Vagina (tissue), 2 donors: ENCODE measurements at regions not wholly inside any gene's neighbourhood (a gene's known extent, or its start where the extent isn't known, plus 50 kb on each side); places are given as distances from the start of the nearest gene placed in this dataset.

Experiments
- DNase-seq, 2 donors: peaks; one replicate each; pipeline ENCODE4 v3.0.0-alpha.2; 2017; ENCODE audit errors: extremely low spot score in 2 of 2
- H3K27ac ChIP-seq: fragments of 200-600 bp; sonication (generic); one replicate; pipeline ENCODE4 v1.5.1; 2019
- H3K27me3 ChIP-seq: fragments of 200-600 bp; sonication (generic); one replicate; pipeline ENCODE4 v1.5.1; 2019
- H3K36me3 ChIP-seq, 2 donors: fragments of 200-600 bp; sonication (generic); one replicate each; pipeline ENCODE4 v1.5.1; 2017 to 2019
- H3K4me1 ChIP-seq: fragments of 200-600 bp; sonication (generic); one replicate; pipeline ENCODE4 v1.5.1; 2019
- H3K4me3 ChIP-seq, 2 donors: fragments of 200-600 bp; sonication (generic); 1 replicate in 1 of 2; 2 replicates in 1 of 2; pipeline ENCODE4 v1.5.1; 2016 to 2019
- H3K9me3 ChIP-seq: fragments of 200-600 bp; sonication (generic); one replicate; pipeline ENCODE4 v1.5.1; 2019
- POLR2A ChIP-seq, 2 donors: fragments of 450-650 bp; IDR thresholded peaks; one replicate each; pipeline ENCODE4 v1.6.1; 2017; ENCODE audit warnings: antibody characterized with exemption in 2 of 2, mild to moderate bottlenecking in 2 of 2, moderate library complexity in 2 of 2
- POLR2AphosphoS5 ChIP-seq, 2 donors: sonication (generic); formaldehyde crosslinking; IDR thresholded peaks; one replicate each; pipeline ENCODE4 v1.9.0; 2017; ENCODE audit warnings: antibody characterized with exemption in 2 of 2, mild to moderate bottlenecking in 2 of 2, low read depth in 1 of 2; ENCODE audit not compliant: insufficient read depth in 1 of 2
- intact Hi-C: fragments of 100-400 bp; cut with DNase I; formaldehyde crosslinking; loops from one replicate; pipeline ENCODE4 v1.15.1; 2023
- TF ChIP-seq, protein P1 (sequence below), 3 experiments: fragments of 450-650 bp in 2 of 3; fragments of 200-600 bp in 1 of 3; sonication (generic) in 1 of 3; IDR thresholded peaks; one replicate each; pipeline ENCODE4 v1.5.1; 2017 to 2019; ENCODE audit warnings: antibody characterized with exemption in 3 of 3, mild to moderate bottlenecking in 2 of 3, moderate library complexity in 2 of 3

GRCh38 chr2:83155826-83156225 lies 1303.3 kb downstream of the SUCLG1 start:
- Histone ChIP-seq H3K27ac (no peak overlapping the region), H3K27me3 (no peaks in the 10 kb centered on the region), H3K4me3 (no peak overlapping the region), H3K9me3 (no peaks in the 10 kb centered on the region), H3K4me1 (no peaks in the 10 kb centered on the region), H3K36me3 (no peaks in the 10 kb centered on the region)
- intact Hi-C loops: no loop called here
- no peak for DNase-seq
- no peak for TF ChIP-seq POLR2A (IDR thresholded peaks at IDR 0.05)

GRCh38 chr2:83143946-83144345 lies 1315.1 kb downstream of the SUCLG1 start:
- intact Hi-C loops: no loop called here

GRCh38 chr2:83142934-83143333 lies 1316.1 kb downstream of the SUCLG1 start:
- no peaks in the 10 kb centered on the region for H3K9me3 ChIP-seq
- no peak for DNase-seq
- intact Hi-C loops: no loop called here
- TF ChIP-seq POLR2AphosphoS5 (IDR thresholded peaks at IDR 0.05; ENCODE audit: insufficient read depth in 1 of 2, low read depth in 1 of 2) (no peak), POLR2A (IDR thresholded peaks at IDR 0.05) (no peak)
- TF ChIP-seq, protein P1, sequence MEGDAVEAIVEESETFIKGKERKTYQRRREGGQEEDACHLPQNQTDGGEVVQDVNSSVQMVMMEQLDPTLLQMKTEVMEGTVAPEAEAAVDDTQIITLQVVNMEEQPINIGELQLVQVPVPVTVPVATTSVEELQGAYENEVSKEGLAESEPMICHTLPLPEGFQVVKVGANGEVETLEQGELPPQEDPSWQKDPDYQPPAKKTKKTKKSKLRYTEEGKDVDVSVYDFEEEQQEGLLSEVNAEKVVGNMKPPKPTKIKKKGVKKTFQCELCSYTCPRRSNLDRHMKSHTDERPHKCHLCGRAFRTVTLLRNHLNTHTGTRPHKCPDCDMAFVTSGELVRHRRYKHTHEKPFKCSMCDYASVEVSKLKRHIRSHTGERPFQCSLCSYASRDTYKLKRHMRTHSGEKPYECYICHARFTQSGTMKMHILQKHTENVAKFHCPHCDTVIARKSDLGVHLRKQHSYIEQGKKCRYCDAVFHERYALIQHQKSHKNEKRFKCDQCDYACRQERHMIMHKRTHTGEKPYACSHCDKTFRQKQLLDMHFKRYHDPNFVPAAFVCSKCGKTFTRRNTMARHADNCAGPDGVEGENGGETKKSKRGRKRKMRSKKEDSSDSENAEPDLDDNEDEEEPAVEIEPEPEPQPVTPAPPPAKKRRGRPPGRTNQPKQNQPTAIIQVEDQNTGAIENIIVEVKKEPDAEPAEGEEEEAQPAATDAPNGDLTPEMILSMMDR (IDR thresholded peaks at IDR 0.05): no peak
- H3K27me3 ChIP-seq: no peaks in the 10 kb centered on the region
- H3K4me1 ChIP-seq: no peaks in the 10 kb centered on the region
- H3K27ac ChIP-seq: no peak overlapping the region
- H3K36me3 ChIP-seq: no peaks in the 10 kb centered on the region
- H3K4me3 ChIP-seq: no peak overlapping the region

More at GRCh38 chr2:83143946-83144345, 1315.1 kb downstream of the SUCLG1 start:
- Histone ChIP-seq H3K4me3 (no peak overlapping the region), H3K27ac (no peak overlapping the region), H3K9me3 (no peaks in the 10 kb centered on the region), H3K36me3 (no peaks in the 10 kb centered on the region), H3K27me3 (no peaks in the 10 kb centered on the region), H3K4me1 (no peaks in the 10 kb centered on the region)
- TF ChIP-seq POLR2A (IDR thresholded peaks at IDR 0.05) (no peak), POLR2AphosphoS5 (IDR thresholded peaks at IDR 0.05; ENCODE audit: insufficient read depth in 1 of 2, low read depth in 1 of 2) (no peak)
- TF ChIP-seq, protein P1 (IDR thresholded peaks at IDR 0.05): no peak
- no peak for DNase-seq

- no peaks in the 10 kb centered on the region for H3K9me3 ChIP-seq
- no peak overlapping the region for H3K4me3 ChIP-seq
- H3K27ac ChIP-seq: no peak overlapping the region
- TF ChIP-seq, protein P1 (IDR thresholded peaks at IDR 0.05): no peak
- TF ChIP-seq POLR2AphosphoS5 (IDR thresholded peaks at IDR 0.05; ENCODE audit: insufficient read depth in 1 of 2, low read depth in 1 of 2): no peak
- no peak for TF ChIP-seq POLR2A (IDR thresholded peaks at IDR 0.05)
- H3K27me3 ChIP-seq: no peaks in the 10 kb centered on the region
- intact Hi-C loops: no loop called here
- no peaks in the 10 kb centered on the region for H3K36me3 ChIP-seq
- no peaks in the 10 kb centered on the region for H3K4me1 ChIP-seq
- no peak for DNase-seq
Measured at GRCh38 chr2:83115606-83116005, 1343.5 kb downstream of the SUCLG1 start.

- Histone ChIP-seq H3K36me3 (no peaks in the 10 kb centered on the region), H3K4me3 (no peak overlapping the region), H3K9me3 (no peaks in the 10 kb centered on the region), H3K4me1 (no peaks in the 10 kb centered on the region), H3K27me3 (no peaks in the 10 kb centered on the region), H3K27ac (no peak overlapping the region)
- no peak for DNase-seq
- TF ChIP-seq POLR2AphosphoS5 (IDR thresholded peaks at IDR 0.05; ENCODE audit: insufficient read depth in 1 of 2, low read depth in 1 of 2): no peak
- TF ChIP-seq, protein P1 (IDR thresholded peaks at IDR 0.05): no peak
- no peak for TF ChIP-seq POLR2A (IDR thresholded peaks at IDR 0.05)
- intact Hi-C loops: no loop called here
Measured at GRCh38 chr2:83115155-83115554, 1343.9 kb downstream of the SUCLG1 start.

DNA sequence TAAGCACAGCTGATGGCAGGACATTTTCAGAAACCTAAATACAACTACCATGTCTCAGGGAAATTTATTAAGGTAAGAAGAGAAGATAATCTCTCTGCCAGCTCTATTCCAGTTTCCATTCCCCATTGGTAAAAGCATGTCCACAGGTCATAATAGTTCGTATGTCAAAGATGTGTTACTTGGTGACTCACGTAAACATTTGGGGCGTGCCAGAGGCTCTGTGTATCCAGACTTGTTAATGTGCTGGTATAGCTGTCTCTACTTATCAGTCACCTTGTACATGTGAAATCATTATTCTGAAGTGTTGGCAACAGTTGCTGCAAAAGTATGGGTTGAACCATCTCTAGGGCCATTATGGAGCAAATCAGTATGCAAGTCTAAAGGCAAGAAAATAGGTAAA lies 1345.1 kb downstream of the SUCLG1 start:
- DNase-seq: no peak

More for the DNA sequence above, 1345.1 kb downstream of the SUCLG1 start:
- TF ChIP-seq, protein P1 (IDR thresholded peaks at IDR 0.05): no peak
- no peak for TF ChIP-seq POLR2AphosphoS5 (IDR thresholded peaks at IDR 0.05; ENCODE audit: insufficient read depth in 1 of 2, low read depth in 1 of 2)
- no peak for TF ChIP-seq POLR2A (IDR thresholded peaks at IDR 0.05)
- Histone ChIP-seq H3K27ac (no peak overlapping the region), H3K4me3 (no peak overlapping the region), H3K9me3 (no peaks in the 10 kb centered on the region), H3K4me1 (no peaks in the 10 kb centered on the region), H3K36me3 (no peaks in the 10 kb centered on the region), H3K27me3 (no peaks in the 10 kb centered on the region)
- intact Hi-C loops: no loop called here
